OCI-LY7 (cell line): ENCODE measurements at regions not wholly inside any gene's neighbourhood (a gene's known extent, or its start where the extent isn't known, plus 50 kb on each side); places are given as distances from the start of the nearest gene placed in this dataset.

Experiments
- BruUV-seq: library from RNA; stranded (reverse); fragments of 400-500 nt; replicated peaks from 2 replicates; lab custom pipeline; 2021; lab: Mats Ljungman, UMichigan
- CTCF ChIA-PET: fragments of 300-600 bp; sonication (Branson Sonifier 250); formaldehyde crosslinking; loops from one replicate; lab custom pipeline; 2022; ENCODE audit warnings: antibody characterized with exemption; ENCODE audit not compliant: unreplicated experiment; lab: Charles Lee
- POLR2A ChIA-PET: fragments of 300-600 bp; sonication (Branson Sonifier 250); formaldehyde crosslinking; loops from one replicate; lab custom pipeline; 2022; ENCODE audit warnings: antibody characterized with exemption; lab: Charles Lee
- DNase-seq: peaks from one replicate; pipeline ENCODE4 v3.0.0-alpha.2; 2015; ENCODE audit warnings: low spot score
- H2AFZ ChIP-seq: fragments of 200-600 bp; sonication (generic), shearing (Covaris generic); 2 replicates; pipeline ENCODE4 v1.6.1; 2014; ENCODE audit warnings: mild to moderate bottlenecking, antibody characterized with exemption, low read length, moderate library complexity
- H3K27ac ChIP-seq: fragments of 200-600 bp; sonication (generic); 2 replicates; pipeline ENCODE4 v1.5.1; 2014; ENCODE audit warnings: mixed run types, low read depth, mild to moderate bottlenecking, moderate library complexity, low read length, inconsistent platforms; ENCODE audit not compliant: poor library complexity, severe bottlenecking
- H3K36me3 ChIP-seq: fragments of 200-600 bp; sonication (generic); 2 replicates; pipeline ENCODE4 v1.6.1; 2014; ENCODE audit warnings: mild to moderate bottlenecking, antibody characterized with exemption, low read length, moderate library complexity, mixed read lengths; ENCODE audit not compliant: insufficient read depth
- H3K4me1 ChIP-seq: fragments of 200-600 bp; sonication (generic); 2 replicates; pipeline ENCODE4 v1.5.1; 2014; ENCODE audit warnings: mild to moderate bottlenecking, low read length; ENCODE audit not compliant: insufficient read depth, poor library complexity, severe bottlenecking
- H3K4me2 ChIP-seq: fragments of 200-600 bp; sonication (generic); 2 replicates; pipeline ENCODE4 v1.6.1; 2014; ENCODE audit warnings: mild to moderate bottlenecking, low read length
- H3K4me3 ChIP-seq: fragments of 200-600 bp; sonication (generic); 2 replicates; pipeline ENCODE4 v1.5.1; 2014; ENCODE audit warnings: mild to moderate bottlenecking, low read depth, low read length; ENCODE audit not compliant: poor library complexity, severe bottlenecking
- H3K79me2 ChIP-seq: fragments of 200-600 bp; sonication (generic); 2 replicates; pipeline ENCODE4 v1.6.1; 2016; ENCODE audit warnings: low read depth, mild to moderate bottlenecking, low read length, moderate library complexity, mixed read lengths; ENCODE audit not compliant: insufficient read depth
- H3K9me2 ChIP-seq: fragments of 200-600 bp; sonication (generic); 2 replicates; pipeline ENCODE4 v1.6.1; 2016; ENCODE audit warnings: mild to moderate bottlenecking, low read length, mixed read lengths; ENCODE audit not compliant: insufficient read depth
- H3K9me3 ChIP-seq: fragments of 200-600 bp; sonication (generic); 2 replicates; pipeline ENCODE4 v1.6.1; 2014; ENCODE audit warnings: mild to moderate bottlenecking, mixed run types, low read length, mixed read lengths
- H4K20me1 ChIP-seq: fragments of 200-600 bp; sonication (generic); 2 replicates; pipeline ENCODE4 v1.6.1; 2014; ENCODE audit warnings: mild to moderate bottlenecking, antibody characterized with exemption, low read length, moderate library complexity, mixed read lengths; ENCODE audit not compliant: insufficient read depth
- CTCF ChIP-seq: fragments of 200-600 bp; sonication (generic); conservative IDR thresholded peaks from 2 replicates; pipeline ENCODE4 v1.5.1; 2014; ENCODE audit warnings: mild to moderate bottlenecking, antibody characterized with exemption, low read length, moderate library complexity, mixed read lengths
- EZH2phosphoT487 ChIP-seq: fragments of 200-600 bp; sonication (generic); IDR thresholded peaks from 2 replicates; pipeline ENCODE4 v1.6.1; 2018; ENCODE audit warnings: low read depth, borderline replicate concordance, mild to moderate bottlenecking, mixed run types, antibody characterized with exemption, low read length, moderate library complexity, mixed read lengths
- intact Hi-C: fragments of 100-400 bp; cut with micrococcal nuclease; formaldehyde crosslinking; loops from one replicate; pipeline ENCODE4 v1.10.0; 2022; ENCODE audit not compliant: unreplicated experiment

DNA sequence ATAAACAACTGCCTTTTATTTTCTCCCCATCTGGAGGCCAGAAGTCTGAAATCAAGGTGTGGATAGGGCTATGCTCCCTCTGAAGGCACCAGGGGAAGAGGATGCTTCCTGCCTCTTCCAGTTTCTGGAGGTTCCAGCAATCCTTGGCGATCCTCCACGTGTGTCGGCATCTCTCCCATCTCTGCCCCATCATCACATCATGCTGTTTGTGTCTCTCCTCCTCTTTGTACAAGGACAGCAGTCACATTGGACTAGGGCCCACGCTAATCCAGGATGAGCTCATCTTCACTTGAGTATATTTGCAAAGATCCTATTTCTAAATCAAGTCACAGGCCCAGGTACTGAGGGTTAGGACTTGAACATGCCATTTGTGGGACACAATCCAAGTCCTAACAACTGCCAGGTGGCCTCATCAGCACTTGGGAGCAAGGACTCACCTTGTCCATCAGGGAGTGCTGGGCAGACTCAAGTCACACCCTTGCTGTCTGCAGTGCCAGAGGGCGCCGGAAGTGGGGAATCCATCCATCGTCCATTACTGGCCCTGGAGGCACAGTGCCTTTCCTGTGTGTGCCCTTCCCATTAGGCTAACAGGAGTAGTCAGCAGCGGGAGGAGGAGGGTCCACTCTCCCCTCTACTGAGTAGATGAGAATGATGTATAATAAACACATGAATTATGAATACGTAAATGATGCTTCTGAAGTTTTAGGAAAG, 185.4 kb upstream of the AJAP1 start:
- TF ChIP-seq CTCF (no peak), EZH2phosphoT487 (no peak)
- ChIA-PET POLR2A (no interaction called here), CTCF (no interaction called here)
- Histone ChIP-seq H4K20me1 (no peaks in the 10 kb centered on the region), H3K27ac (no peak overlapping the region), H3K9me2 (no peaks in the 10 kb centered on the region), H2AFZ (no peak overlapping the region), H3K36me3 (no peaks in the 10 kb centered on the region), H3K79me2 (no peaks in the 10 kb centered on the region), H3K9me3 (no peaks in the 10 kb centered on the region), H3K4me3 (no peak overlapping the region), H3K4me1 (no peaks in the 10 kb centered on the region), H3K4me2 (no peak overlapping the region)
- no TSS peak for BruUV-seq
- intact Hi-C loops = no loop called here
- no peak for DNase-seq

GRCh38 chr1:4476394-4476793, 178.0 kb upstream of the AJAP1 start:
- ChIA-PET POLR2A (no interaction called here), CTCF (no interaction called here)
- Histone ChIP-seq H3K4me3 (no peak overlapping the region), H2AFZ (no peak overlapping the region), H3K9me2 (no peaks in the 10 kb centered on the region), H3K36me3 (no peaks in the 10 kb centered on the region), H3K9me3 (no peaks in the 10 kb centered on the region), H4K20me1 (no peaks in the 10 kb centered on the region), H3K27ac (no peak overlapping the region), H3K4me2 (no peak overlapping the region), H3K4me1 (no peaks in the 10 kb centered on the region), H3K79me2 (no peaks in the 10 kb centered on the region)
- no TSS peak for BruUV-seq
- no peak for DNase-seq
- TF ChIP-seq EZH2phosphoT487 (no peak), CTCF (no peak)
- intact Hi-C loops = no loop called here

GRCh38 chr1:4481451-4481850, 173.0 kb upstream of the AJAP1 start:
- TF ChIP-seq CTCF (no peak), EZH2phosphoT487 (no peak)
- Histone ChIP-seq H3K9me2 (no peaks in the 10 kb centered on the region), H3K9me3 (no peaks in the 10 kb centered on the region), H3K4me1 (peaks cover under 1% of the 10 kb centered on the region), H4K20me1 (no peaks in the 10 kb centered on the region), H3K4me2 (no peak overlapping the region), H2AFZ (no peak overlapping the region), H3K27ac (no peak overlapping the region), H3K36me3 (no peaks in the 10 kb centered on the region), H3K79me2 (no peaks in the 10 kb centered on the region), H3K4me3 (no peak overlapping the region)
- DNase-seq = no peak
- intact Hi-C loops = no loop called here
- no TSS peak for BruUV-seq
- CTCF ChIA-PET = no interaction called here
- POLR2A ChIA-PET = no interaction called here
